CD4-positive, alpha-beta T cell (primary cell): ENCODE measurements at regions not wholly inside any gene's neighbourhood (a gene's known extent, or its start where the extent isn't known, plus 50 kb on each side); places are given as distances from the start of the nearest gene placed in this dataset.

Experiments used
- ATAC-seq: fragments of 200-7000 bp; cut with Tn5 transposase; one replicate; pipeline ENCODE4 v1.10.0; 2022; ENCODE audit warnings: mild to moderate bottlenecking; ENCODE audit not compliant: poor library complexity
- CTCF ChIA-PET: fragments of 350-600 bp; sonication (Branson Sonifier 250); formaldehyde crosslinking; loops from one replicate; lab custom pipeline; 2021; ENCODE audit warnings: antibody characterized with exemption, inconsistent platforms; lab: Charles Lee
- POLR2A ChIA-PET: fragments of 350-600 bp; sonication (Branson Sonifier 250); formaldehyde crosslinking; loops from one replicate; lab custom pipeline; 2021; ENCODE audit warnings: antibody characterized with exemption, inconsistent platforms; lab: Charles Lee
- DNase-seq, 14 experiments: peaks; one replicate each; pipeline ENCODE4 v3.0.0-alpha.2; 2013 to 2020; ENCODE audit warnings: mixed read lengths in 2 of 14
- H3K27ac ChIP-seq, 2 donors: one replicate each; pipeline versions ENCODE4 v1.5.1 to v1.7.0; 2013; ENCODE audit warnings: low read length in 2 of 2, low read depth in 1 of 2, mild to moderate bottlenecking in 1 of 2
- H3K27me3 ChIP-seq, 2 experiments: 1 replicate in 1 of 2; 2 replicates in 1 of 2; pipeline versions ENCODE4 v1.6.1 to v1.7.0; 2013; ENCODE audit warnings: low read length in 2 of 2, control low read depth in 1 of 2, mild to moderate bottlenecking in 1 of 2, moderate library complexity in 1 of 2; ENCODE audit not compliant: insufficient read depth in 2 of 2, control insufficient read depth in 1 of 2
- H3K36me3 ChIP-seq: one replicate; pipeline ENCODE4 v1.6.1; 2013; ENCODE audit warnings: low read length, control low read depth; ENCODE audit not compliant: insufficient read depth
- H3K4me1 ChIP-seq: one replicate; pipeline ENCODE4 v1.6.1; 2013; ENCODE audit warnings: low read length, control low read depth; ENCODE audit not compliant: insufficient read depth
- H3K4me3 ChIP-seq: one replicate; pipeline ENCODE4 v1.5.1; 2013; ENCODE audit warnings: mild to moderate bottlenecking, low read length, moderate library complexity
- H3K9me3 ChIP-seq, 2 experiments: 1 replicate in 1 of 2; 2 replicates in 1 of 2; pipeline versions ENCODE4 v1.6.1 to v1.7.0; 2013; ENCODE audit warnings: low read length in 2 of 2, mild to moderate bottlenecking in 2 of 2, control low read depth in 1 of 2, moderate library complexity in 1 of 2; ENCODE audit not compliant: control insufficient read depth in 1 of 2, insufficient read depth in 1 of 2
- H3K27ac Mint-ChIP-seq: one replicate; pipeline ENCODE4 v1.8.0; 2020; ENCODE audit warnings: mixed read lengths
- H3K27me3 Mint-ChIP-seq: one replicate; pipeline ENCODE4 v1.8.0; 2021; ENCODE audit warnings: mixed read lengths
- H3K36me3 Mint-ChIP-seq: one replicate; pipeline ENCODE4 v1.8.0; 2021; ENCODE audit warnings: low read depth, mixed read lengths
- H3K4me1 Mint-ChIP-seq: one replicate; pipeline ENCODE4 v1.8.0; 2021; ENCODE audit warnings: low read depth, mixed read lengths
- H3K4me3 Mint-ChIP-seq: one replicate; pipeline ENCODE4 v1.8.0; 2020; ENCODE audit warnings: mild to moderate bottlenecking, mixed read lengths
- H3K9me3 Mint-ChIP-seq: one replicate; pipeline ENCODE4 v1.8.0; 2020; ENCODE audit warnings: mixed read lengths
- CTCF ChIP-seq: fragments of 200-600 bp; IDR thresholded peaks from one replicate; pipeline ENCODE4 v1.8.0; 2022; ENCODE audit warnings: antibody characterized with exemption, mild to moderate bottlenecking
- intact Hi-C, 2 experiments: fragments of 100-400 bp; cut with DNase I in 1 of 2; cut with micrococcal nuclease in 1 of 2; formaldehyde crosslinking; loops; one replicate each; pipeline versions ENCODE4 v1.15.1 to v1.9.0; 2023 to 2025; cut with DNase I, micrococcal nuclease

- H3K27ac ChIP-seq = no peak overlapping the region
- ChIA-PET CTCF (no interaction called here), POLR2A (no interaction called here)
- H3K4me1 Mint-ChIP-seq = no peaks in the 10 kb centered on the region
- DNase-seq (no peak), ATAC-seq (no peak)
- H3K36me3 ChIP-seq = no peaks in the 10 kb centered on the region
- H3K4me1 ChIP-seq = no peaks in the 10 kb centered on the region
- peaks cover 0 to 7% of the 10 kb centered on the region in 2 experiments for H3K9me3 ChIP-seq
- H3K27ac Mint-ChIP-seq = no peak overlapping the region
- no peak for TF ChIP-seq CTCF
- no peaks in the 10 kb centered on the region for H3K36me3 Mint-ChIP-seq
- no peak overlapping the region for H3K4me3 ChIP-seq
- no peaks in the 10 kb centered on the region for H3K27me3 Mint-ChIP-seq
- no peak overlapping the region for H3K4me3 Mint-ChIP-seq
- H3K9me3 Mint-ChIP-seq = peaks cover 3% of the 10 kb centered on the region
- intact Hi-C loops = no loop called here
- H3K27me3 ChIP-seq = no peaks in the 10 kb centered on the region
These were observed 697.8 kb downstream of the DACH1 start for GRCh38 chr13:71169180-71169579.

- Mint-ChIP-seq H3K4me3 (no peak overlapping the region), H3K36me3 (no peaks in the 10 kb centered on the region), H3K27ac (no peak overlapping the region), H3K9me3 (no peaks in the 10 kb centered on the region), H3K4me1 (no peaks in the 10 kb centered on the region), H3K27me3 (no peaks in the 10 kb centered on the region)
- Histone ChIP-seq H3K4me3 (no peak overlapping the region), H3K27me3 (no peaks in the 10 kb centered on the region), H3K9me3 (no peaks in the 10 kb centered on the region), H3K36me3 (no peaks in the 10 kb centered on the region), H3K27ac (no peak overlapping the region), H3K4me1 (no peaks in the 10 kb centered on the region)
- POLR2A ChIA-PET = no interaction called here
- no peak for ATAC-seq
- no peak for TF ChIP-seq CTCF
- no peak for DNase-seq
- CTCF ChIA-PET = no interaction called here
- intact Hi-C loops = no loop called here
These were observed 710.5 kb downstream of the DACH1 start for GRCh38 chr13:71156550-71156949.

- Mint-ChIP-seq H3K9me3 (no peaks in the 10 kb centered on the region), H3K4me3 (no peak overlapping the region), H3K27me3 (no peaks in the 10 kb centered on the region), H3K4me1 (no peaks in the 10 kb centered on the region), H3K36me3 (no peaks in the 10 kb centered on the region), H3K27ac (no peak overlapping the region)
- ATAC-seq (no peak), DNase-seq (no peak)
- no peaks in the 10 kb centered on the region for H3K4me1 ChIP-seq
- H3K4me3 ChIP-seq = no peak overlapping the region
- no peaks in the 10 kb centered on the region for H3K9me3 ChIP-seq
- intact Hi-C loops = no loop called here
- no peak for TF ChIP-seq CTCF
- H3K36me3 ChIP-seq = no peaks in the 10 kb centered on the region
- H3K27me3 ChIP-seq = no peaks in the 10 kb centered on the region
- ChIA-PET POLR2A (no interaction called here), CTCF (no interaction called here)
- no peak overlapping the region for H3K27ac ChIP-seq
These were observed 717.3 kb downstream of the DACH1 start for GRCh38 chr13:71149498-71150363.
